Gastroesophageal sphincter (tissue), 3 donors: ENCODE measurements at regions not wholly inside any gene's neighbourhood (a gene's known extent, or its start where the extent isn't known, plus 50 kb on each side); places are given as distances from the start of the nearest gene placed in this dataset.

Experiments
- CTCF ChIP-seq, 4 experiments: fragments of 200-600 bp in 2 of 4; fragments of 450-650 bp in 2 of 4; sonication (generic) in 1 of 4; IDR thresholded peaks; one replicate each; pipeline ENCODE4 v1.5.1; 2017 to 2019; ENCODE audit warnings: antibody characterized with exemption in 4 of 4, mild to moderate bottlenecking in 2 of 4, moderate library complexity in 2 of 4
- POLR2A ChIP-seq, 2 donors: fragments of 450-650 bp; IDR thresholded peaks; one replicate each; pipeline ENCODE4 v1.6.1; 2017; ENCODE audit warnings: antibody characterized with exemption in 2 of 2, mild to moderate bottlenecking in 2 of 2, moderate library complexity in 1 of 2
- POLR2AphosphoS5 ChIP-seq: sonication (generic); formaldehyde crosslinking; IDR thresholded peaks from one replicate; pipeline ENCODE4 v1.6.1; 2017; ENCODE audit warnings: antibody characterized with exemption

GRCh38 chr2:61712060-61712459 lies 141.8 kb downstream of the FAM161A start:
- TF ChIP-seq CTCF (IDR thresholded peaks at IDR 0.05) (no peak), POLR2AphosphoS5 (no peak), POLR2A (IDR thresholded peaks at IDR 0.05) (no peak)
